Suprapubic skin (tissue), 3 donors: ENCODE measurements at regions not wholly inside any gene's neighbourhood (a gene's known extent, or its start where the extent isn't known, plus 50 kb on each side); places are given as distances from the start of the nearest gene placed in this dataset.

Experiments used
- POLR2A ChIP-seq, 2 donors: fragments of 450-650 bp; IDR thresholded peaks; one replicate each; pipeline ENCODE4 v1.6.1; 2017; ENCODE audit warnings: antibody characterized with exemption in 2 of 2, mild to moderate bottlenecking in 2 of 2, moderate library complexity in 2 of 2
- TF ChIP-seq, protein P1 (sequence below), 2 donors: fragments of 200-600 bp in 1 of 2; fragments of 450-650 bp in 1 of 2; sonication (generic) in 1 of 2; IDR thresholded peaks; one replicate each; pipeline ENCODE4 v1.5.1; 2016 to 2019; ENCODE audit warnings: antibody characterized with exemption in 2 of 2, mild to moderate bottlenecking in 1 of 2, moderate library complexity in 1 of 2

DNA sequence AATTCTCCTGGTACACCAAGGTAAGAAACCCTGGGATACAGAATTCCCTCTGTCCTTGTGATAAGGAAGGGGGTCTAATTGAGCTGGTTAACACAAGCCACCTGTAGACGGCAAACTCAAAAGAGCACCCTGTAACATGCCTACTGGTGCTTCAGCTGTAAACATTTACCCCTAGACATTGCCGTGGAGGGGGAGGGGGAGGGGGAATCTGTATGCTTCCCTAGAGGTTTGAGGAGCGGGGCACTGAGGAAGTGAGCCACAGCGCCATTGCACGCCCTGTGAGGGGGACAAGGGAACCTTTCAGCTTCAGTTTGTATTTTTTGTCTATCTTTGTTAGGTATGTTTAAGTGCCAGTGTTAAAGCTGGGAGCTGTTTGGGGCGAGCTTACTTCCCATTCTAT is 99.8 kb downstream of the AASDHPPT start:
- TF ChIP-seq, protein P1, sequence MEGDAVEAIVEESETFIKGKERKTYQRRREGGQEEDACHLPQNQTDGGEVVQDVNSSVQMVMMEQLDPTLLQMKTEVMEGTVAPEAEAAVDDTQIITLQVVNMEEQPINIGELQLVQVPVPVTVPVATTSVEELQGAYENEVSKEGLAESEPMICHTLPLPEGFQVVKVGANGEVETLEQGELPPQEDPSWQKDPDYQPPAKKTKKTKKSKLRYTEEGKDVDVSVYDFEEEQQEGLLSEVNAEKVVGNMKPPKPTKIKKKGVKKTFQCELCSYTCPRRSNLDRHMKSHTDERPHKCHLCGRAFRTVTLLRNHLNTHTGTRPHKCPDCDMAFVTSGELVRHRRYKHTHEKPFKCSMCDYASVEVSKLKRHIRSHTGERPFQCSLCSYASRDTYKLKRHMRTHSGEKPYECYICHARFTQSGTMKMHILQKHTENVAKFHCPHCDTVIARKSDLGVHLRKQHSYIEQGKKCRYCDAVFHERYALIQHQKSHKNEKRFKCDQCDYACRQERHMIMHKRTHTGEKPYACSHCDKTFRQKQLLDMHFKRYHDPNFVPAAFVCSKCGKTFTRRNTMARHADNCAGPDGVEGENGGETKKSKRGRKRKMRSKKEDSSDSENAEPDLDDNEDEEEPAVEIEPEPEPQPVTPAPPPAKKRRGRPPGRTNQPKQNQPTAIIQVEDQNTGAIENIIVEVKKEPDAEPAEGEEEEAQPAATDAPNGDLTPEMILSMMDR (IDR thresholded peaks at IDR 0.05) = no peak
- TF ChIP-seq POLR2A (IDR thresholded peaks at IDR 0.05) = no peak
